Thyroid gland (tissue), 4 donors: ENCODE measurements at regions not wholly inside any gene's neighbourhood (a gene's known extent, or its start where the extent isn't known, plus 50 kb on each side); places are given as distances from the start of the nearest gene placed in this dataset.

Experiments
- DNase-seq, 2 donors: peaks; one replicate each; pipeline ENCODE4 v3.0.0-alpha.2; 2019
- H3K27ac ChIP-seq, 3 donors: fragments of 200-600 bp; sonication (generic); 1 replicate in 2 of 3; 2 replicates in 1 of 3; pipeline ENCODE4 v1.5.1; 2016 to 2019; ENCODE audit warnings: mild to moderate bottlenecking in 1 of 3, moderate library complexity in 1 of 3
- H3K27me3 ChIP-seq: fragments of 200-600 bp; sonication (generic); one replicate; pipeline ENCODE4 v1.5.1; 2019
- H3K36me3 ChIP-seq, 2 donors: fragments of 200-600 bp; sonication (generic); one replicate each; pipeline ENCODE4 v1.5.1; 2016 to 2019
- H3K4me1 ChIP-seq, 2 donors: fragments of 200-600 bp; sonication (generic); one replicate each; pipeline ENCODE4 v1.5.1; 2017 to 2019
- H3K4me3 ChIP-seq, 3 donors: fragments of 200-600 bp; sonication (generic); replicated peaks in 1 of 3; 1 replicate in 2 of 3; 2 replicates in 1 of 3; pipeline ENCODE4 v1.5.1; 2016; ENCODE audit warnings: mild to moderate bottlenecking in 1 of 3
- H3K9me3 ChIP-seq: fragments of 200-600 bp; sonication (generic); one replicate; pipeline ENCODE4 v1.5.1; 2017
- POLR2A ChIP-seq, 2 donors: fragments of 450-650 bp; IDR thresholded peaks; one replicate each; pipeline ENCODE4 v1.6.1; 2017; ENCODE audit warnings: antibody characterized with exemption in 2 of 2, mild to moderate bottlenecking in 2 of 2, moderate library complexity in 1 of 2
- WGBS, 2 donors: methylation state at CpG; one replicate each; pipeline ENCODE4 v1.1.5; 2017; 5-methylcytosine and 5-hydroxymethylcytosine counted together
- intact Hi-C: fragments of 100-400 bp; cut with DNase I; formaldehyde crosslinking; loops from one replicate; pipeline ENCODE4 v1.15.1; 2023
- TF ChIP-seq, protein P1 (sequence below), 6 experiments: fragments of 200-600 bp in 3 of 6; fragments of 450-650 bp in 3 of 6; sonication (generic) in 3 of 6; IDR thresholded peaks; one replicate each; pipeline ENCODE4 v1.5.1; 2016 to 2019; ENCODE audit warnings: antibody characterized with exemption in 6 of 6, mild to moderate bottlenecking in 2 of 6, inconsistent platforms in 1 of 6, moderate library complexity in 1 of 6

DNA sequence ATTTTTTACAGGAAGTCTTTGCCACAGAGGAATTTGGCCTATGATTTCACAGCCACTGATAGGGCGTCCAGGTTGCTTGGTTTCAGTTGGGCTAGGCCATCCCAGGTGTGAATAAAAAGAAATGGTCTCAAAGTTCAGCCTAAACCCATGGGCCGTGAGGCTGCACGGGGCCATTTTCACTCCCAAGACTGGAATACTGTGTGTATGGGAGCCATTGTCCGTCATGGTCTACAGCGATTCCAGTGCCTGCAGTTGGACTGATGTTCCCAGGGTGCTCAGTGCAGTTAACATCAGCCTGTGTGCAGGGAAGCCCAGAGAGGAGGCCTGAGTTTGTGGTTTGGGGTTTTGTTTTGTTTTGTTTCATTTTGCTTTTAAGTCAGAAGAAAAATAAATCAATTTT is 133.2 kb downstream of the ADSS2 start:
- Histone ChIP-seq H3K4me3 (no peak overlapping the region), H3K9me3 (no peaks in the 10 kb centered on the region), H3K27me3 (no peaks in the 10 kb centered on the region), H3K36me3 (no peaks in the 10 kb centered on the region), H3K4me1 (peaks cover 18 to 28% of the 10 kb centered on the region in 2 donors), H3K27ac (no peak overlapping the region)
- DNase-seq, result no peak
- intact Hi-C loops, result no loop called here
- TF ChIP-seq, protein P1, sequence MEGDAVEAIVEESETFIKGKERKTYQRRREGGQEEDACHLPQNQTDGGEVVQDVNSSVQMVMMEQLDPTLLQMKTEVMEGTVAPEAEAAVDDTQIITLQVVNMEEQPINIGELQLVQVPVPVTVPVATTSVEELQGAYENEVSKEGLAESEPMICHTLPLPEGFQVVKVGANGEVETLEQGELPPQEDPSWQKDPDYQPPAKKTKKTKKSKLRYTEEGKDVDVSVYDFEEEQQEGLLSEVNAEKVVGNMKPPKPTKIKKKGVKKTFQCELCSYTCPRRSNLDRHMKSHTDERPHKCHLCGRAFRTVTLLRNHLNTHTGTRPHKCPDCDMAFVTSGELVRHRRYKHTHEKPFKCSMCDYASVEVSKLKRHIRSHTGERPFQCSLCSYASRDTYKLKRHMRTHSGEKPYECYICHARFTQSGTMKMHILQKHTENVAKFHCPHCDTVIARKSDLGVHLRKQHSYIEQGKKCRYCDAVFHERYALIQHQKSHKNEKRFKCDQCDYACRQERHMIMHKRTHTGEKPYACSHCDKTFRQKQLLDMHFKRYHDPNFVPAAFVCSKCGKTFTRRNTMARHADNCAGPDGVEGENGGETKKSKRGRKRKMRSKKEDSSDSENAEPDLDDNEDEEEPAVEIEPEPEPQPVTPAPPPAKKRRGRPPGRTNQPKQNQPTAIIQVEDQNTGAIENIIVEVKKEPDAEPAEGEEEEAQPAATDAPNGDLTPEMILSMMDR (IDR thresholded peaks at IDR 0.05), result no peak
- TF ChIP-seq POLR2A (IDR thresholded peaks at IDR 0.05), result no peak
- WGBS, 2 donors, result 97% methylated on average over 5 of the region's 5 CpGs

- Histone ChIP-seq H3K9me3 (no peaks in the 10 kb centered on the region), H3K36me3 (no peaks in the 10 kb centered on the region), H3K4me3 (no peak overlapping the region), H3K27me3 (no peaks in the 10 kb centered on the region), H3K27ac (peak overlapping the region in 1 of 3 donors; percentile 50), H3K4me1 (peaks cover 24 to 31% of the 10 kb centered on the region in 2 donors)
- DNase-seq, result no peak
- intact Hi-C loops, result no loop called here
- TF ChIP-seq POLR2A (IDR thresholded peaks at IDR 0.05), result no peak
- TF ChIP-seq, protein P1 (IDR thresholded peaks at IDR 0.05), result no peak
- 86 to 89% methylated on average over 9 of the region's 9 CpGs for WGBS, 2 donors
Measured at GRCh38 chr1:244319283-244320132, 132.2 kb downstream of the ADSS2 start.

GRCh38 chr1:244322181-244322580 is 129.5 kb downstream of the ADSS2 start:
- DNase-seq, result no peak
- H3K9me3 ChIP-seq, result no peaks in the 10 kb centered on the region
- peak overlapping the region; percentile 83 to 99 (median 84) for H3K27ac ChIP-seq
- no peak overlapping the region for H3K4me3 ChIP-seq
- no peaks in the 10 kb centered on the region for H3K27me3 ChIP-seq
- 86 to 93% methylated on average over 1 of the region's 1 CpG for WGBS, 2 donors
- no peak for TF ChIP-seq POLR2A (IDR thresholded peaks at IDR 0.05)
- TF ChIP-seq, protein P1 (IDR thresholded peaks at IDR 0.05), result no peak
- intact Hi-C loops, result no loop called here
- H3K36me3 ChIP-seq, result no peaks in the 10 kb centered on the region
- peaks cover 21 to 24% of the 10 kb centered on the region in 2 donors for H3K4me1 ChIP-seq

DNA sequence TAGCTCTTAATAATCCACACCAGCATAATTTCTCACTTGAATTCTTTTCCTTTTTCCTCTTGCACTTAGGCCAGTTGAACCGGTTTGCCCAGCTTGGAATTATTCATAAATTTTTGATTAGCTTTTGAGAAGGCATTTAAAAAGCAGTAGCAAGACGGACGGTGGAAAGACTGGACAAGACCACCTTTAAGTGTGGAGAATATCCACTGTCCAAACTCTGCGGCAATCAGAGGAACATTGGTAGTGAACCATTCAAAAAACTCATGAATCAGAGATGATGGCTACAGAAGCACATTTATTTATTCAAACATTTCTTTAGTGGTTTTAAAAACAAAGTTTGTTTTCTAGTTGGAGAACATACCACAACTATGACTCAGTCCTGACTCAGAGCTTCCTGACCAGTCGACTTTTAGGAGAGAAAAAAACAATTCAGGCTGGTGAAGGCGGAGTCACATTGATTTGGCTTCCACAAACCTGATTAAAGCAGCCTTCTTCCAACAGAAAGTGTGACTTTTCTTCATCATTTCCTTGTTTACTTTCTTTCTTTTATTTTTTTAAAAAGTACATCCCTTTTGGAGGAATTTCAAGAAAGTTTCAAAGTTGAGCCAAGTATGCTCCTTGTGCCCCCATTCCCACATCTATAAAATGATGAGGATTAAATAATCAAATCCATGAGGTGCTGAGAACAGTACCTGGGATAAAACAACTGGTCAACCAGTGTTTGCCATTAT is 128.8 kb downstream of the ADSS2 start:
- 16 to 27% methylated on average over 6 of the region's 6 CpGs for WGBS, 2 donors
- intact Hi-C loops, result no loop called here
- Histone ChIP-seq H3K4me1 (peaks cover 21 to 24% of the 10 kb centered on the region in 2 donors), H3K4me3 (no peak overlapping the region), H3K9me3 (no peaks in the 10 kb centered on the region), H3K27me3 (no peaks in the 10 kb centered on the region), H3K27ac (peak overlapping the region; percentile 83 to 99 (median 84)), H3K36me3 (no peaks in the 10 kb centered on the region)
- DNase-seq, result peak; percentile 62 to 71
- peak in 1 of 2 donors; percentile 68 for TF ChIP-seq POLR2A (IDR thresholded peaks at IDR 0.05)
- TF ChIP-seq, protein P1 (IDR thresholded peaks at IDR 0.05), result no peak
